KMS-11 (cell line): ENCODE measurements at regions not wholly inside any gene's neighbourhood (a gene's known extent, or its start where the extent isn't known, plus 50 kb on each side); places are given as distances from the start of the nearest gene placed in this dataset.

Source experiments
- H2AFZ ChIP-seq: fragments of 200-600 bp; sonication (generic); 2 replicates; pipeline ENCODE4 v1.6.1; 2016; ENCODE audit warnings: antibody characterized with exemption, mixed run types, low read depth
- H3K27ac ChIP-seq: fragments of 200-600 bp; sonication (generic); 2 replicates; pipeline ENCODE4 v1.6.1; 2016; ENCODE audit warnings: mild to moderate bottlenecking, mixed run types
- H3K27me3 ChIP-seq: fragments of 200-600 bp; sonication (generic); 2 replicates; pipeline ENCODE4 v1.6.1; 2017; ENCODE audit warnings: mild to moderate bottlenecking, low read depth, mixed run types, moderate library complexity; ENCODE audit not compliant: insufficient read depth
- H3K36me3 ChIP-seq: fragments of 200-600 bp; sonication (generic); 2 replicates; pipeline ENCODE4 v1.6.1; 2017; ENCODE audit warnings: mild to moderate bottlenecking, mixed run types; ENCODE audit not compliant: insufficient read depth
- H3K4me1 ChIP-seq: fragments of 200-600 bp; sonication (generic); 2 replicates; pipeline ENCODE4 v1.6.1; 2016; ENCODE audit warnings: mild to moderate bottlenecking, low read depth, mixed run types; ENCODE audit not compliant: poor library complexity, severe bottlenecking
- H3K4me2 ChIP-seq: fragments of 200-600 bp; sonication (generic); 2 replicates; pipeline ENCODE4 v1.7.0; 2016; ENCODE audit warnings: mild to moderate bottlenecking, mixed run types
- H3K4me3 ChIP-seq: fragments of 200-600 bp; sonication (generic); IDR thresholded peaks from 2 replicates; pipeline ENCODE4 v1.6.1; 2017; ENCODE audit warnings: low read depth, low read length, mixed read lengths; ENCODE audit not compliant: insufficient read depth
- H3K79me2 ChIP-seq: fragments of 200-600 bp; sonication (generic); 2 replicates; pipeline ENCODE4 v1.6.1; 2016; ENCODE audit warnings: low read depth, mixed run types; ENCODE audit not compliant: insufficient read depth
- H3K9ac ChIP-seq: fragments of 200-600 bp; sonication (generic); 2 replicates; pipeline ENCODE4 v1.6.1; 2016; ENCODE audit warnings: mild to moderate bottlenecking, mixed run types
- H4K20me1 ChIP-seq: fragments of 200-600 bp; sonication (generic); 2 replicates; pipeline ENCODE4 v1.6.1; 2016; ENCODE audit warnings: mild to moderate bottlenecking, mixed run types; ENCODE audit not compliant: insufficient read depth
- TF ChIP-seq, protein P1 (sequence below): fragments of 200-600 bp; sonication (generic); conservative IDR thresholded peaks from 2 replicates; pipeline ENCODE4 v1.6.1; 2017; ENCODE audit warnings: low read depth, mild to moderate bottlenecking, antibody characterized with exemption, low read length, moderate library complexity, mixed read lengths

DNA sequence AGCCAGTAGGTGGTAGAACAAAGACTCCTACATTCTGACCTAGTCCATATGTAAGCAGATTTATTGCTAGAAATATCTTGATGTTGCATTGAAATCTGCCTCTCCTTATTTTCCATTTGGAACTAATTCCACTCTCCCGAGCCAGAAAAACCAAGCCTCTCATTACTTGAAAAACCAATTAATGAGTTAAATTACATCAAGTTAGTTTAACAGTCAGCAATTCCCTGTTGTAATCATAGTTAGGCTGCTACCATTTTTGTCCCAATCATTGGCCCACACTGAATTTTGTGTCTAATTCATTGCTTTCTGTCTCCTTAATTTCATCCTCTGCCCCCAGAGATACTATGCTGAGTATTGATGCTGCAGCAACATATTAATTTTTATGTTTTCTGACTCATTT lies 168.3 kb upstream of the TNP1 start:
- no peak overlapping the region for H3K4me2 ChIP-seq
- H3K9ac ChIP-seq = no peak overlapping the region
- H3K36me3 ChIP-seq = no peaks in the 10 kb centered on the region
- H2AFZ ChIP-seq = no peak overlapping the region
- no peaks in the 10 kb centered on the region for H3K27me3 ChIP-seq
- H4K20me1 ChIP-seq = no peaks in the 10 kb centered on the region
- H3K27ac ChIP-seq = no peak overlapping the region
- no peaks in the 10 kb centered on the region for H3K79me2 ChIP-seq
- H3K4me3 ChIP-seq = no peak overlapping the region
- no peaks in the 10 kb centered on the region for H3K4me1 ChIP-seq
- TF ChIP-seq, protein P1, sequence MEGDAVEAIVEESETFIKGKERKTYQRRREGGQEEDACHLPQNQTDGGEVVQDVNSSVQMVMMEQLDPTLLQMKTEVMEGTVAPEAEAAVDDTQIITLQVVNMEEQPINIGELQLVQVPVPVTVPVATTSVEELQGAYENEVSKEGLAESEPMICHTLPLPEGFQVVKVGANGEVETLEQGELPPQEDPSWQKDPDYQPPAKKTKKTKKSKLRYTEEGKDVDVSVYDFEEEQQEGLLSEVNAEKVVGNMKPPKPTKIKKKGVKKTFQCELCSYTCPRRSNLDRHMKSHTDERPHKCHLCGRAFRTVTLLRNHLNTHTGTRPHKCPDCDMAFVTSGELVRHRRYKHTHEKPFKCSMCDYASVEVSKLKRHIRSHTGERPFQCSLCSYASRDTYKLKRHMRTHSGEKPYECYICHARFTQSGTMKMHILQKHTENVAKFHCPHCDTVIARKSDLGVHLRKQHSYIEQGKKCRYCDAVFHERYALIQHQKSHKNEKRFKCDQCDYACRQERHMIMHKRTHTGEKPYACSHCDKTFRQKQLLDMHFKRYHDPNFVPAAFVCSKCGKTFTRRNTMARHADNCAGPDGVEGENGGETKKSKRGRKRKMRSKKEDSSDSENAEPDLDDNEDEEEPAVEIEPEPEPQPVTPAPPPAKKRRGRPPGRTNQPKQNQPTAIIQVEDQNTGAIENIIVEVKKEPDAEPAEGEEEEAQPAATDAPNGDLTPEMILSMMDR = no peak

DNA sequence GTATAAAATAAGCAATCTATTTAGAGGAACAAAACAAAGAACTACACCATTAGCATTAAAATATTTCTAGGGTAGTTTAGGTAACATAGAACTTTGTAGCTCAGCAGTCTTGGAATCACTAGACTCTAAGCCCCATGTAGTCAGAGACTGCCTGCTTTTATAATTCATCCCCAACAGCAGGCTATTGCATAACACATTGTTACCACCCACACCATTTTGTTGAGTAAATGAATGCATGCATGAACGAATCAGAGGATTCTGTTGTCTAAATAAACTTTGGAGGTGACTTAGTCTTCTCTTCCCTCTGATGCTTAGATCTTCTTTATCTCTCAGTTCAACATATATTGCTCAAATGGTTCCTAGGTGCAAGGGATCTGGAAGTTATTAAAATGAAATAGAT lies 167.6 kb upstream of the TNP1 start:
- no peak overlapping the region for H2AFZ ChIP-seq
- H3K4me3 ChIP-seq = no peak overlapping the region
- H3K27me3 ChIP-seq = no peaks in the 10 kb centered on the region
- no peaks in the 10 kb centered on the region for H3K4me1 ChIP-seq
- no peak overlapping the region for H3K9ac ChIP-seq
- H3K27ac ChIP-seq = no peak overlapping the region
- no peak overlapping the region for H3K4me2 ChIP-seq
- H4K20me1 ChIP-seq = no peaks in the 10 kb centered on the region
- no peaks in the 10 kb centered on the region for H3K36me3 ChIP-seq
- H3K79me2 ChIP-seq = no peaks in the 10 kb centered on the region
- TF ChIP-seq, protein P1 = no peak

- no peaks in the 10 kb centered on the region for H3K4me1 ChIP-seq
- no peaks in the 10 kb centered on the region for H3K27me3 ChIP-seq
- H3K36me3 ChIP-seq = no peaks in the 10 kb centered on the region
- TF ChIP-seq, protein P1 = no peak
- no peak overlapping the region for H3K27ac ChIP-seq
- no peaks in the 10 kb centered on the region for H4K20me1 ChIP-seq
- no peaks in the 10 kb centered on the region for H3K79me2 ChIP-seq
- no peak overlapping the region for H3K9ac ChIP-seq
- no peak overlapping the region for H2AFZ ChIP-seq
- no peak overlapping the region for H3K4me2 ChIP-seq
- H3K4me3 ChIP-seq = no peak overlapping the region
Observed at GRCh38 chr2:217026569-217026968, 166.7 kb upstream of the TNP1 start.

DNA sequence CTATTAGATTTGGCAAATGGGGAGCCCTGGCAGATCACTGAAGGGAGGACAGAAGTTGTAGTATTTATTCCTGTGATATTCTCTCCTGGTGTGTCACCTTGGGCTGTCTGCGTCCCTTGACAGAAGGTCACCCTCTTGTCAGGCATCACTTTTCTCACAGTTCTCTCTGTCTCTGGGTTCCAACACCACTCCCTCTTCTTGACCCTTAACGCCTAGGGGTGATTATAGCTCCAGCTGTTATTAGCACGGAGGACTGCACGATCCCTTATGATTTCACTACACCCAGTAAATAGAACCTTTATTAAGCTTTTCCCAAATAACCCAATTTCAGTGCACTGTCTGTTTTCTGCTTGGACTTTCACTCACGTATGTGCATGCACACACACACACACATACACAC lies 166.3 kb upstream of the TNP1 start:
- Histone ChIP-seq H4K20me1 (no peaks in the 10 kb centered on the region), H3K9ac (no peak overlapping the region), H3K36me3 (no peaks in the 10 kb centered on the region), H2AFZ (no peak overlapping the region), H3K27me3 (no peaks in the 10 kb centered on the region), H3K4me3 (no peak overlapping the region), H3K4me1 (no peaks in the 10 kb centered on the region), H3K79me2 (no peaks in the 10 kb centered on the region), H3K4me2 (no peak overlapping the region), H3K27ac (no peak overlapping the region)
- TF ChIP-seq, protein P1 = no peak

GRCh38 chr2:217023611-217024010 lies 163.7 kb upstream of the TNP1 start:
- no peak overlapping the region for H2AFZ ChIP-seq
- H3K4me1 ChIP-seq = no peaks in the 10 kb centered on the region
- no peak overlapping the region for H3K9ac ChIP-seq
- TF ChIP-seq, protein P1 = no peak
- H3K79me2 ChIP-seq = no peaks in the 10 kb centered on the region
- no peaks in the 10 kb centered on the region for H4K20me1 ChIP-seq
- H3K4me3 ChIP-seq = no peak overlapping the region
- H3K4me2 ChIP-seq = no peak overlapping the region
- no peak overlapping the region for H3K27ac ChIP-seq
- H3K36me3 ChIP-seq = no peaks in the 10 kb centered on the region
- no peaks in the 10 kb centered on the region for H3K27me3 ChIP-seq
